ENCODE measurements at regions not wholly inside any gene's neighbourhood (a gene's known extent, or its start where the extent isn't known, plus 50 kb on each side); places are given as distances from the start of the nearest gene placed in this dataset.
"Not testable (repeated sequence)": the region's sequence is repeated elsewhere in the genome, so short reads cannot be mapped to it uniquely, and the experiment has no call there.

GRCh38 chr12:89230376-89231315 is 121.7 kb downstream of the DUSP6 start:
- no peak overlapping the region for H3K4me3 ChIP-seq
- no peaks in the 10 kb centered on the region for H3K9me3 ChIP-seq
- in situ Hi-C loops (cut with MboI; ENCODE audit: low sequenced_read_pairs) = no loop called here
- H3K36me3 ChIP-seq (replicated peaks) = no peaks in the 10 kb centered on the region
- H3K4me1 ChIP-seq = no peaks in the 10 kb centered on the region
- H3K27me3 ChIP-seq (ENCODE audit: low read depth) = peaks cover 15% of the 10 kb centered on the region
- no peak for DNase-seq (ENCODE audit: low spot score in 2 of 2)

- no peaks in the 10 kb centered on the region for H3K36me3 ChIP-seq (replicated peaks)
- H3K27me3 ChIP-seq (ENCODE audit: low read depth) = peaks cover 17% of the 10 kb centered on the region
- no peak for DNase-seq (ENCODE audit: low spot score in 2 of 2)
- H3K9me3 ChIP-seq = no peaks in the 10 kb centered on the region
- no peaks in the 10 kb centered on the region for H3K4me1 ChIP-seq
- in situ Hi-C loops (cut with MboI; ENCODE audit: low sequenced_read_pairs) = no loop called here
- no peak overlapping the region for H3K4me3 ChIP-seq
Observed at GRCh38 chr12:89228491-89228890, 123.8 kb downstream of the DUSP6 start.

- in situ Hi-C loops (cut with MboI; ENCODE audit: low sequenced_read_pairs) = no loop called here
- no peaks in the 10 kb centered on the region for H3K36me3 ChIP-seq (replicated peaks)
- no peaks in the 10 kb centered on the region for H3K4me1 ChIP-seq
- no peaks in the 10 kb centered on the region for H3K9me3 ChIP-seq
- no peak for DNase-seq (ENCODE audit: low spot score in 2 of 2)
- H3K27me3 ChIP-seq (ENCODE audit: low read depth) = peaks cover 17% of the 10 kb centered on the region
- no peak overlapping the region for H3K4me3 ChIP-seq
Observed at GRCh38 chr12:89227774-89228173, 124.5 kb downstream of the DUSP6 start.

GRCh38 chr12:89225808-89226411 is 126.4 kb downstream of the DUSP6 start:
- H3K4me3 ChIP-seq = no peak overlapping the region
- in situ Hi-C loops (cut with MboI; ENCODE audit: low sequenced_read_pairs) = no loop called here
- no peak for DNase-seq (ENCODE audit: low spot score in 2 of 2)
- no peaks in the 10 kb centered on the region for H3K4me1 ChIP-seq
- no peaks in the 10 kb centered on the region for H3K9me3 ChIP-seq
- no peaks in the 10 kb centered on the region for H3K36me3 ChIP-seq (replicated peaks)
- peaks cover 15% of the 10 kb centered on the region for H3K27me3 ChIP-seq (ENCODE audit: low read depth)

- H3K27me3 ChIP-seq (ENCODE audit: low read depth) = peaks cover 15% of the 10 kb centered on the region
- no peak for DNase-seq (ENCODE audit: low spot score in 2 of 2)
- no peak overlapping the region for H3K4me3 ChIP-seq
- in situ Hi-C loops (cut with MboI; ENCODE audit: low sequenced_read_pairs) = no loop called here
- H3K4me1 ChIP-seq = no peaks in the 10 kb centered on the region
- no peaks in the 10 kb centered on the region for H3K36me3 ChIP-seq (replicated peaks)
- H3K9me3 ChIP-seq = no peaks in the 10 kb centered on the region
Observed at GRCh38 chr12:89225401-89225800, 126.9 kb downstream of the DUSP6 start.

GRCh38 chr12:89222580-89222979 is 129.7 kb downstream of the DUSP6 start:
- H3K4me3 ChIP-seq; in situ Hi-C loops (cut with MboI; ENCODE audit: low sequenced_read_pairs); H3K36me3 ChIP-seq (replicated peaks); H3K9me3 ChIP-seq; H3K4me1 ChIP-seq; DNase-seq (ENCODE audit: low spot score in 2 of 2): not testable (repeated sequence)
- H3K27me3 ChIP-seq (ENCODE audit: low read depth) = peaks cover 21% of the 10 kb centered on the region

- no peak for DNase-seq (ENCODE audit: low spot score in 2 of 2)
- H3K4me3 ChIP-seq = no peak overlapping the region
- H3K36me3 ChIP-seq (replicated peaks) = no peaks in the 10 kb centered on the region
- H3K9me3 ChIP-seq = no peaks in the 10 kb centered on the region
- H3K4me1 ChIP-seq = peaks cover 7% of the 10 kb centered on the region
- H3K27me3 ChIP-seq (ENCODE audit: low read depth) = peaks cover 19% of the 10 kb centered on the region
- in situ Hi-C loops (cut with MboI; ENCODE audit: low sequenced_read_pairs) = no loop called here
Observed at GRCh38 chr12:89217472-89217871, 134.8 kb downstream of the DUSP6 start.

- DNase-seq (ENCODE audit: low spot score in 2 of 2) = peak; percentile 9 to 90
- in situ Hi-C loops (cut with MboI; ENCODE audit: low sequenced_read_pairs) = no loop called here
- H3K9me3 ChIP-seq = no peaks in the 10 kb centered on the region
- H3K27me3 ChIP-seq (ENCODE audit: low read depth) = peaks cover 16% of the 10 kb centered on the region
- H3K4me1 ChIP-seq = peaks cover 7% of the 10 kb centered on the region
- H3K36me3 ChIP-seq (replicated peaks) = no peaks in the 10 kb centered on the region
- no peak overlapping the region for H3K4me3 ChIP-seq
Observed at GRCh38 chr12:89216211-89216952, 135.9 kb downstream of the DUSP6 start.

GRCh38 chr12:89215196-89215595 is 137.1 kb downstream of the DUSP6 start:
- H3K4me1 ChIP-seq = peaks cover 7% of the 10 kb centered on the region
- no peaks in the 10 kb centered on the region for H3K36me3 ChIP-seq (replicated peaks)
- H3K4me3 ChIP-seq = no peak overlapping the region
- H3K27me3 ChIP-seq (ENCODE audit: low read depth) = peaks cover 20% of the 10 kb centered on the region
- no peaks in the 10 kb centered on the region for H3K9me3 ChIP-seq
- in situ Hi-C loops (cut with MboI; ENCODE audit: low sequenced_read_pairs) = no loop called here
- no peak for DNase-seq (ENCODE audit: low spot score in 2 of 2)

GRCh38 chr12:89213747-89214146 is 138.6 kb downstream of the DUSP6 start:
- Histone ChIP-seq H3K36me3 (replicated peaks) (no peaks in the 10 kb centered on the region), H3K27me3 (ENCODE audit: low read depth) (peaks cover 17% of the 10 kb centered on the region), H3K9me3 (no peaks in the 10 kb centered on the region), H3K4me3 (no peak overlapping the region), H3K4me1 (peaks cover 7% of the 10 kb centered on the region)
- in situ Hi-C loops (cut with MboI; ENCODE audit: low sequenced_read_pairs) = no loop called here
- DNase-seq (ENCODE audit: low spot score in 2 of 2) = no peak

- peaks cover 7% of the 10 kb centered on the region for H3K4me1 ChIP-seq
- H3K36me3 ChIP-seq (replicated peaks) = no peaks in the 10 kb centered on the region
- DNase-seq (ENCODE audit: low spot score in 2 of 2) = no peak
- peaks cover 15% of the 10 kb centered on the region for H3K27me3 ChIP-seq (ENCODE audit: low read depth)
- no peak overlapping the region for H3K4me3 ChIP-seq
- in situ Hi-C loops (cut with MboI; ENCODE audit: low sequenced_read_pairs) = no loop called here
- no peaks in the 10 kb centered on the region for H3K9me3 ChIP-seq
Observed at GRCh38 chr12:89213139-89213538, 139.2 kb downstream of the DUSP6 start.

- Histone ChIP-seq H3K36me3 (replicated peaks) (no peaks in the 10 kb centered on the region), H3K9me3 (no peaks in the 10 kb centered on the region), H3K27me3 (ENCODE audit: low read depth) (peaks cover 13% of the 10 kb centered on the region; the same call in 1 of the 2 replicates), H3K4me1 (peaks cover 7% of the 10 kb centered on the region), H3K4me3 (no peak overlapping the region)
- DNase-seq (ENCODE audit: low spot score in 2 of 2) = no peak
- in situ Hi-C loops (cut with MboI; ENCODE audit: low sequenced_read_pairs) = no loop called here
Observed at GRCh38 chr12:89212339-89212771, 139.9 kb downstream of the DUSP6 start.

GRCh38 chr12:89211456-89211855 is 140.8 kb downstream of the DUSP6 start:
- no peaks in the 10 kb centered on the region for H3K9me3 ChIP-seq
- peaks cover 15% of the 10 kb centered on the region for H3K27me3 ChIP-seq (ENCODE audit: low read depth)
- no peak overlapping the region for H3K4me3 ChIP-seq
- no peaks in the 10 kb centered on the region for H3K36me3 ChIP-seq (replicated peaks)
- DNase-seq (ENCODE audit: low spot score in 2 of 2) = no peak
- in situ Hi-C loops (cut with MboI; ENCODE audit: low sequenced_read_pairs) = no loop called here
- H3K4me1 ChIP-seq = peaks cover 4% of the 10 kb centered on the region

GRCh38 chr12:89210277-89210676 is 142.0 kb downstream of the DUSP6 start:
- Histone ChIP-seq H3K9me3 (no peaks in the 10 kb centered on the region), H3K4me1 (no peaks in the 10 kb centered on the region), H3K36me3 (replicated peaks) (no peaks in the 10 kb centered on the region), H3K4me3 (no peak overlapping the region), H3K27me3 (ENCODE audit: low read depth) (peaks cover 18% of the 10 kb centered on the region)
- no peak for DNase-seq (ENCODE audit: low spot score in 2 of 2)
- in situ Hi-C loops (cut with MboI; ENCODE audit: low sequenced_read_pairs) = no loop called here

Measured in HAP-1 (cell line).